Tibial nerve (tissue), 4 donors: ENCODE measurements at regions not wholly inside any gene's neighbourhood (a gene's known extent, or its start where the extent isn't known, plus 50 kb on each side); places are given as distances from the start of the nearest gene placed in this dataset.

Experiments used
- DNase-seq, 2 donors: peaks; one replicate each; pipeline ENCODE4 v3.0.0-alpha.2; 2019; ENCODE audit warnings: low spot score in 2 of 2
- H3K27ac ChIP-seq, 4 donors: fragments of 200-600 bp; sonication (generic) in 3 of 4; one replicate each; pipeline ENCODE4 v1.5.1; 2017 to 2019; ENCODE audit warnings: mild to moderate bottlenecking in 1 of 4
- H3K27me3 ChIP-seq, 2 donors: fragments of 200-600 bp; sonication (generic) in 1 of 2; one replicate each; pipeline versions ENCODE4 v1.5.1 to v1.6.0; 2017 to 2019
- H3K36me3 ChIP-seq, 3 donors: fragments of 200-600 bp; sonication (generic); one replicate each; pipeline ENCODE4 v1.5.1; 2018 to 2019
- H3K4me1 ChIP-seq, 4 donors: fragments of 200-600 bp; sonication (generic) in 3 of 4; one replicate each; pipeline ENCODE4 v1.5.1; 2017 to 2019
- H3K4me3 ChIP-seq, 4 donors: fragments of 200-600 bp; sonication (generic) in 3 of 4; one replicate each; pipeline ENCODE4 v1.5.1; 2017 to 2019; ENCODE audit warnings: mild to moderate bottlenecking in 1 of 4, moderate library complexity in 1 of 4
- H3K9me3 ChIP-seq, 4 donors: fragments of 200-600 bp; sonication (generic) in 3 of 4; one replicate each; pipeline ENCODE4 v1.5.1; 2017 to 2019
- CTCF ChIP-seq, 5 experiments: fragments of 200-600 bp in 3 of 5; fragments of 450-650 bp in 2 of 5; sonication (generic) in 3 of 5; IDR thresholded peaks; one replicate each; pipeline ENCODE4 v1.5.1; 2016 to 2019; ENCODE audit warnings: antibody characterized with exemption in 5 of 5, mild to moderate bottlenecking in 3 of 5, moderate library complexity in 2 of 5
- EP300 ChIP-seq, 2 donors: sonication (generic); formaldehyde crosslinking; IDR thresholded peaks; one replicate each; pipeline ENCODE4 v1.6.1; 2017; ENCODE audit warnings: antibody characterized with exemption in 2 of 2, mild to moderate bottlenecking in 1 of 2
- POLR2A ChIP-seq, 2 donors: fragments of 450-650 bp; IDR thresholded peaks; one replicate each; pipeline ENCODE4 v1.6.1; 2017; ENCODE audit warnings: antibody characterized with exemption in 2 of 2, mild to moderate bottlenecking in 2 of 2, moderate library complexity in 2 of 2
- WGBS, 2 donors: methylation state at CpG; one replicate each; pipeline ENCODE4 v1.1.5; 2018; 5-methylcytosine and 5-hydroxymethylcytosine counted together

- Histone ChIP-seq H3K27me3 (no peaks in the 10 kb centered on the region), H3K4me3 (no peak overlapping the region), H3K36me3 (no peaks in the 10 kb centered on the region), H3K27ac (no peak overlapping the region), H3K4me1 (no peaks in the 10 kb centered on the region), H3K9me3 (no peaks in the 10 kb centered on the region)
- TF ChIP-seq EP300 (IDR thresholded peaks at IDR 0.05) (no peak), POLR2A (IDR thresholded peaks at IDR 0.05) (no peak), CTCF (IDR thresholded peaks at IDR 0.05) (no peak)
- 46 to 56% methylated on average over 3 of the region's 3 CpGs for WGBS, 2 donors
- DNase-seq, result no peak
These were observed 1037.9 kb upstream of the AGA start for GRCh38 chr4:178480105-178480504.

GRCh38 chr4:178480881-178481280 is 1038.6 kb upstream of the AGA start:
- no peak overlapping the region for H3K4me3 ChIP-seq
- H3K27me3 ChIP-seq, result no peaks in the 10 kb centered on the region
- H3K36me3 ChIP-seq, result no peaks in the 10 kb centered on the region
- no peaks in the 10 kb centered on the region for H3K4me1 ChIP-seq
- no peak for TF ChIP-seq POLR2A (IDR thresholded peaks at IDR 0.05)
- TF ChIP-seq CTCF (IDR thresholded peaks at IDR 0.05), result no peak
- TF ChIP-seq EP300 (IDR thresholded peaks at IDR 0.05), result no peak
- no peak for DNase-seq
- no peaks in the 10 kb centered on the region for H3K9me3 ChIP-seq
- no peak overlapping the region for H3K27ac ChIP-seq

- H3K9me3 ChIP-seq, result no peaks in the 10 kb centered on the region
- H3K36me3 ChIP-seq, result no peaks in the 10 kb centered on the region
- H3K27ac ChIP-seq, result no peak overlapping the region
- WGBS, 2 donors, result 76 to 82% methylated on average over 2 to 3 of the region's 3 CpGs
- no peak for TF ChIP-seq POLR2A (IDR thresholded peaks at IDR 0.05)
- no peak for TF ChIP-seq EP300 (IDR thresholded peaks at IDR 0.05)
- TF ChIP-seq CTCF (IDR thresholded peaks at IDR 0.05), result no peak
- H3K4me1 ChIP-seq, result no peaks in the 10 kb centered on the region
- DNase-seq, result no peak
- H3K4me3 ChIP-seq, result no peak overlapping the region
- no peaks in the 10 kb centered on the region for H3K27me3 ChIP-seq
These were observed 1039.3 kb upstream of the AGA start for GRCh38 chr4:178481564-178481963.

- no peak for DNase-seq
- 80 to 85% methylated on average over 3 of the region's 3 CpGs for WGBS, 2 donors
- Histone ChIP-seq H3K27me3 (no peaks in the 10 kb centered on the region), H3K36me3 (no peaks in the 10 kb centered on the region), H3K9me3 (no peaks in the 10 kb centered on the region), H3K4me1 (no peaks in the 10 kb centered on the region), H3K27ac (no peak overlapping the region), H3K4me3 (no peak overlapping the region)
- TF ChIP-seq POLR2A (IDR thresholded peaks at IDR 0.05), result no peak
- no peak for TF ChIP-seq EP300 (IDR thresholded peaks at IDR 0.05)
- no peak for TF ChIP-seq CTCF (IDR thresholded peaks at IDR 0.05)
These were observed 1080.8 kb upstream of the AGA start for GRCh38 chr4:178523038-178523437.

- WGBS, 2 donors, result 78% methylated on average over 3 of the region's 3 CpGs
- H3K36me3 ChIP-seq, result no peaks in the 10 kb centered on the region
These were observed 1093.8 kb upstream of the AGA start for GRCh38 chr4:178535939-178536579.

More at GRCh38 chr4:178535939-178536579, 1093.8 kb upstream of the AGA start:
- H3K9me3 ChIP-seq, result no peaks in the 10 kb centered on the region
- H3K4me1 ChIP-seq, result no peaks in the 10 kb centered on the region
- no peak overlapping the region for H3K4me3 ChIP-seq
- H3K27me3 ChIP-seq, result no peaks in the 10 kb centered on the region
- DNase-seq, result no peak
- no peak overlapping the region for H3K27ac ChIP-seq
- TF ChIP-seq POLR2A (IDR thresholded peaks at IDR 0.05) (no peak), CTCF (IDR thresholded peaks at IDR 0.05) (no peak), EP300 (IDR thresholded peaks at IDR 0.05) (no peak)
